HG03139 (cell line): ENCODE measurements at regions not wholly inside any gene's neighbourhood (a gene's known extent, or its start where the extent isn't known, plus 50 kb on each side); places are given as distances from the start of the nearest gene placed in this dataset.

ENCODE experiments used
- ATAC-seq: cut with Tn5 transposase; IDR thresholded peaks from one replicate; pipeline ENCODE4 v1.9.1; 2021; ENCODE audit not compliant: unreplicated experiment

DNA sequence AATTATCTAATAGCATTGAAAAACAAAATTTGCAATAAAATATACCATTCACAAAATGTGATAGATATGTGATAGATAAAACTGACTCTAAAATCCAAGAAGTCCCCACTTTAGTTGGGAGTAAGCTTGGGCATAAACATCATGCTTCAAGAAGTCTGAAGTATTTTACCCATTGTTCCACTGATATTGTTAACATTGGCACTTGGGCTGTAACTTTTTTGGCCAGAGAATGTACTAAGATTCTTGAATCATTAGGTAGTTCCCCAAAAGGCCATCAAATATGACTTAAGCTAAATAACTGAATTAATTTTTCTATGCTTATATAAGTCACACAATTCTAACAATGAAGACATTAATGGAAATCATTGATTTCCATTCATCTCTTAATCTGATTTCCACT is 413.6 kb downstream of the CDH2 start:
- no peak for ATAC-seq

GRCh38 chr18:27762054-27762453 is 414.9 kb downstream of the CDH2 start:
- ATAC-seq = no peak

GRCh38 chr18:27752944-27753343 is 424.0 kb downstream of the CDH2 start:
- no peak for ATAC-seq

- no peak for ATAC-seq
These were observed 426.0 kb downstream of the CDH2 start for GRCh38 chr18:27750923-27751322.

GRCh38 chr18:27750014-27750413 is 426.9 kb downstream of the CDH2 start:
- ATAC-seq = no peak

- ATAC-seq = no peak
These were observed 427.7 kb downstream of the CDH2 start for GRCh38 chr18:27749194-27749593.

DNA sequence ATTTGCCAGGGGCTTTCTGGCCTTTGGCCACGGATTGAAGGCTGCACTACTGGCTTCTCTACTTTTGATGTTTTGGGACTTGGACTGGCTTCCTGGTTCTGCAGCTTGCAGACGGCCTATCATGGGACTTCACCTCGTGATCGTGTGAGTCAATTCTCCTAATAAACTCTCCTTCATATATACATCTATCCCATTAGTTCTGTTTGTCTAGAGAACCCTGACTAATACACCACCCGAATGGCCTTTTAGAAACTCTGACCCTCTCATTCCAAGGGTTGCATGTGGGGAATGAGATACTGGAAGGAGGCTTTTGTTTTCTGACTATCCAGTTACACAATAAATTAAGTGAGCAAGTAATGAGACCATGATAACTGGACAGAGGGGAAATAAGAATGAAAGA is 430.7 kb downstream of the CDH2 start:
- no peak for ATAC-seq

GRCh38 chr18:27735117-27735516 is 441.8 kb downstream of the CDH2 start:
- ATAC-seq = no peak

- no peak for ATAC-seq
These were observed 445.7 kb downstream of the CDH2 start for GRCh38 chr18:27731211-27731610.

DNA sequence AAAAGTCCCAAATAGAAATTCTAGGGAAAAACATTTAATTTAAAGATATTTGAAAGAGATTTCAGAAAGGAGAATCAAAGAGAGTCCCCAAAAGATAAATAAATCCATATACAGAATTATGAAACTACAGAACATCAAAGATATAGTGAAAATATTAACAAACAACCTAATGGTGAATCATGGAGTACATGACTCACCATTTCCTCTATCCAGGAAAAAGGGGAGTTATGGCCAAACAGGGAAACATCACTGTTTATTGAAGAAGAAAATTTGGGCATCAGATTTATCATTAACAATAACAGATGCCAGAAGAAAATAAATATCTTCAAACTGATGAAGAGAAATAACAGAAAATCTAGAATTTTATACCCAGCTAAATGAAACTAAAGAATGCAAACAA is 448.3 kb downstream of the CDH2 start:
- ATAC-seq = no peak

DNA sequence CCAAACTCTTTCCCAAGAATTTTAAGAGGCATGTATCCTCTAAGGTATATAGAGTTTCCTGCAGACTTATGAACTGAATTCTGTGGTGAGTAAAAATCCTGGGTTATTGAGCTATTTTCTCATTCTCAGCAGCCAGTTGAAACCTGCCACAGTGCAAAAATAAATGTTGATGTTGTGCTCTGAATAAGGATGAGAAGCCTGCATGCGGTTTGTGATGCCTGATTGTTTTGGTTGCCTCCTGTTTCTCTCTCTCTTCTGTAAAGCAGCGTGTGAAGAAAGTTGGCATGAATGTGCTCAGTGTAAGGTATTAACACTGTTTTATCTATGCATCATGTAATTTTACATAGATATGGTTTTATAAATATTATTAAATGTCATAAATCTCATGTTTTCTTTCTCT is 452.6 kb downstream of the CDH2 start:
- ATAC-seq = no peak

GRCh38 chr18:27723168-27723567 is 453.8 kb downstream of the CDH2 start:
- ATAC-seq = no peak

- ATAC-seq = no peak
These were observed 457.2 kb downstream of the CDH2 start for GRCh38 chr18:27719680-27720079.

GRCh38 chr18:27717816-27718215 is 459.1 kb downstream of the CDH2 start:
- ATAC-seq = no peak

DNA sequence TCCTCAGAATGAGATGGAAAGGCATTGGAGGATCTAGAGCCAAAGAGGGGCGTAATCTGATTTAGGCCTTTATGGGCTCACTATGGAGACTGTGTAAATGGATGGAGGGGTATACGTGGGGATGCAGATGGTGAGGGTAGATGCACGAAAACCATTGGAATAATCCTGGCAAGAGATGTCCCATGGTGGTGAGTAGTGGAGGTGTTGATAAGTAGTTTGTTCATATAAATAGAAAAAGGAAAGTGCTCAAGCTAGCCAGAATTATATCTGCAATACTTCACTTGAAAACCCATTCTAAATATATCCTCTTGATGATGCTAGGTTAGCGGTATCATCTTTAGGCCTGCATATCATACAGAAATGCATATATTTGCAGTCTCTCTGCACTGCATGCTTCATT is 459.7 kb downstream of the CDH2 start:
- ATAC-seq = no peak

DNA sequence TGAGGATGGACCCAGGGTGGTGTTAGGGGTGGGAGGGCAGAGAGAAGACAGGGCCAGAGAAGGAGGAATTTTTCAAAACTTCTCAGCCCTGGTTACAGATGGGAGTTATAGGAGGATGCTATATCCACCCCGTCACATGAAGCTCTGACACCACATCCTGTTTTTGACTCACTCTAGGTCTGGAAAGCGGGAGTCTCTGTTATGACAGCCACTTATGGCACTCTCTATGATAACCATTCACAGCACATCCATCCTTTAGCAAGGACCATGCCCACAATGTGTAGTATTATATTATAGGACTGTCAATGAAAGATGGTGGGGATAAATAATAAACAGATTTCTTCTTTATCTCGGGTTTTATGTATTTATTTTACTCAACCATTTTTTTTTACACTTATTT is 461.2 kb downstream of the CDH2 start:
- ATAC-seq = no peak

GRCh38 chr18:27713738-27714095 is 463.2 kb downstream of the CDH2 start:
- ATAC-seq = no peak

- ATAC-seq = no peak
These were observed 463.7 kb downstream of the CDH2 start for GRCh38 chr18:27713037-27713737.

DNA sequence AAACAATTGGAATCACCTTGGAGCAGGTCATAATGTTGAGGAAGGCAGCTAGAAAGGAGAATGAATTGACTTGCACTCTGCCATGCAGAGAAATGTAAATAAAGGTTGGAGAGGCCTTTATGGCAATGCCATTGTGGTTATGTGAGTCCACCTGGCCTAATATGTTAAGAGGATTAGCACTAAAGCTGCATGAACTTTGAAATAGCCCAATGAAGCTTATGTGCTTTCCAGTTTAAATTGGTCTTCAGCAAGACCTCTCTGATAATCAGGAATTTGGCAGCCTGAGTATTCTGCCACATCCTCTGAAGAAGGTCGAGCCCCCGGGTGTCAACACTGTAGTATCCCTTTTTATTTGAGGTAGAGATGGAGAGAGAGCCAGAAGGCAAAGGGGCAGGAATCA is 464.9 kb downstream of the CDH2 start:
- ATAC-seq = no peak

DNA sequence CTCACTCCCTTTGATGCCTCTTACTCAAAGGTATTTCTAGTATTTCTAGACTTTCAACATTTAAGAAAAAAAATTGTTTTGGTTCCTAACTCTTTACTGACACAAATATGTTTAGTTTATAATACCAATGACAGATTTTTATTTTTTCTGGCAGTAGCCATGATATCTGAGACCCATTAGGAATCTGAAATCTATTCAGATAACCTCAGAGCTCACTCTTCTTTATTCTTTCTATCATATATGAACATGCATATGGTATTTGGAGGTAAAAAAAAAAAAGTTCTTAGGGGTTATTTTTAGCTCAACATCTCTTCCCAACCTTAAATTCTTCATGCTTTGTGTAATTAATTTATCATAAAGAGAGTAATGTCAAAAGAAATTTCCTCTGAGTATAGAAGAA is 465.5 kb downstream of the CDH2 start:
- ATAC-seq = no peak

GRCh38 chr18:27709344-27709743 is 467.6 kb downstream of the CDH2 start:
- no peak for ATAC-seq

GRCh38 chr18:27707201-27707600 is 469.7 kb downstream of the CDH2 start:
- no peak for ATAC-seq

GRCh38 chr18:27704736-27705361 is 472.1 kb downstream of the CDH2 start:
- ATAC-seq = no peak
